MM.1S (cell line): ENCODE measurements at regions not wholly inside any gene's neighbourhood (a gene's known extent, or its start where the extent isn't known, plus 50 kb on each side); places are given as distances from the start of the nearest gene placed in this dataset.

Experiments used
- DNase-seq: peaks from one replicate; pipeline ENCODE4 v3.0.0-alpha.2; 2015
- H2AFZ ChIP-seq: fragments of 300-600 bp; sonication (generic); 2 replicates; pipeline ENCODE4 v1.6.0; 2016; ENCODE audit warnings: antibody characterized with exemption, low read length
- H3F3A ChIP-seq: fragments of 300-600 bp; sonication (generic); 2 replicates; pipeline ENCODE4 v1.6.1; 2016; ENCODE audit warnings: mild to moderate bottlenecking, antibody characterized with exemption, low read length, moderate library complexity, mixed read lengths; ENCODE audit not compliant: insufficient read depth
- H3K27ac ChIP-seq: fragments of 300-600 bp; sonication (generic); 2 replicates; pipeline ENCODE4 v1.5.1; 2016; ENCODE audit warnings: mild to moderate bottlenecking, low read length
- H3K27me3 ChIP-seq: fragments of 300-600 bp; sonication (generic); replicated peaks from 2 replicates; pipeline ENCODE4 v1.6.0; 2016; ENCODE audit warnings: low read length; ENCODE audit not compliant: insufficient read depth
- H3K36me3 ChIP-seq: fragments of 300-600 bp; sonication (generic); replicated peaks from 2 replicates; pipeline ENCODE4 v1.6.1; 2016; ENCODE audit warnings: mild to moderate bottlenecking, low read length, mixed read lengths; ENCODE audit not compliant: insufficient read depth
- H3K4me1 ChIP-seq: fragments of 300-600 bp; sonication (generic); 2 replicates; pipeline ENCODE4 v1.6.1; 2016; ENCODE audit warnings: low read length, mixed read lengths
- H3K4me2 ChIP-seq: fragments of 300-600 bp; sonication (generic); 2 replicates; pipeline ENCODE4 v1.6.0; 2016; ENCODE audit warnings: low read depth, low read length
- H3K4me3 ChIP-seq: fragments of 300-600 bp; sonication (generic); 2 replicates; pipeline ENCODE4 v1.5.1; 2016; ENCODE audit warnings: low read length, mixed read lengths
- H3K79me2 ChIP-seq: fragments of 300-600 bp; sonication (generic); 2 replicates; pipeline ENCODE4 v1.6.1; 2016; ENCODE audit warnings: mixed run types, low read length, mixed read lengths
- H3K9ac ChIP-seq: fragments of 300-600 bp; sonication (generic); 2 replicates; pipeline ENCODE4 v1.6.1; 2016; ENCODE audit warnings: low read length, mixed read lengths
- H3K9me2 ChIP-seq: fragments of 300-600 bp; sonication (generic); replicated peaks from 2 replicates; pipeline ENCODE4 v1.6.1; 2016; ENCODE audit warnings: mild to moderate bottlenecking, low read length, mixed read lengths; ENCODE audit not compliant: insufficient read depth
- H3K9me3 ChIP-seq: fragments of 300-600 bp; sonication (generic); replicated peaks from 2 replicates; pipeline ENCODE4 v1.6.1; 2016; ENCODE audit warnings: mild to moderate bottlenecking, low read length, mixed read lengths; ENCODE audit not compliant: insufficient read depth
- H4K20me1 ChIP-seq: fragments of 300-600 bp; sonication (generic); 2 replicates; pipeline ENCODE4 v1.6.1; 2016; ENCODE audit warnings: mild to moderate bottlenecking, low read length, moderate library complexity, mixed read lengths; ENCODE audit not compliant: insufficient read depth
- EZH2 ChIP-seq: fragments of 300-600 bp; sonication (generic); optimal IDR thresholded peaks from 2 replicates; pipeline ENCODE3; 2017; ENCODE audit warnings: low read depth, mild to moderate bottlenecking, antibody characterized with exemption, low read length, mixed read lengths
- EZH2phosphoT487 ChIP-seq: fragments of 300-600 bp; sonication (generic); IDR thresholded peaks from 2 replicates; pipeline ENCODE4 v1.6.1; 2018; ENCODE audit warnings: antibody characterized with exemption, low read length
- TF ChIP-seq, protein P1 (sequence below): fragments of 300-600 bp; sonication (generic); IDR thresholded peaks from 2 replicates; pipeline ENCODE4 v1.5.1; 2016; ENCODE audit warnings: antibody characterized with exemption, low read length, mixed read lengths

DNA sequence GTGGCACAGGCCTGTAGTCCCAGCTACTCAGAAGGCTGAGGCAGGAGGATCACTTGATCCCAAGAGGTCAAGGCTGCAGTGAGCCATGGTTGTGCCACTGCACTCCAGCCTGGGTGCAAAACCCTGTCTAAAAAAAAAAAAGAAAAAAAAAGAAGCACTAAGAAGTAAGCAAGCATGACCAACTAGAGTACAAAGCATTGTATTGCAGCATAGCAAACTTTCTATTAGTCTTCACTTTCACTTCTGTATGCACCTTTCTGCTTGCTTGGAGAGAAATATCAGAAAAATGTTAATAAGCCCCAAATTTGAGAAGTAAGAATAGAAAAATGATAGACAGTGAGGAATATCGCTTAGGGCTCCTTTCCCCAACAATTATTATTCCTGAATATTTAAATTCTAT is 497.7 kb upstream of the WWC1 start:
- no peaks in the 10 kb centered on the region for H3K4me1 ChIP-seq
- TF ChIP-seq EZH2phosphoT487 (no peak), EZH2 (no peak)
- TF ChIP-seq, protein P1, sequence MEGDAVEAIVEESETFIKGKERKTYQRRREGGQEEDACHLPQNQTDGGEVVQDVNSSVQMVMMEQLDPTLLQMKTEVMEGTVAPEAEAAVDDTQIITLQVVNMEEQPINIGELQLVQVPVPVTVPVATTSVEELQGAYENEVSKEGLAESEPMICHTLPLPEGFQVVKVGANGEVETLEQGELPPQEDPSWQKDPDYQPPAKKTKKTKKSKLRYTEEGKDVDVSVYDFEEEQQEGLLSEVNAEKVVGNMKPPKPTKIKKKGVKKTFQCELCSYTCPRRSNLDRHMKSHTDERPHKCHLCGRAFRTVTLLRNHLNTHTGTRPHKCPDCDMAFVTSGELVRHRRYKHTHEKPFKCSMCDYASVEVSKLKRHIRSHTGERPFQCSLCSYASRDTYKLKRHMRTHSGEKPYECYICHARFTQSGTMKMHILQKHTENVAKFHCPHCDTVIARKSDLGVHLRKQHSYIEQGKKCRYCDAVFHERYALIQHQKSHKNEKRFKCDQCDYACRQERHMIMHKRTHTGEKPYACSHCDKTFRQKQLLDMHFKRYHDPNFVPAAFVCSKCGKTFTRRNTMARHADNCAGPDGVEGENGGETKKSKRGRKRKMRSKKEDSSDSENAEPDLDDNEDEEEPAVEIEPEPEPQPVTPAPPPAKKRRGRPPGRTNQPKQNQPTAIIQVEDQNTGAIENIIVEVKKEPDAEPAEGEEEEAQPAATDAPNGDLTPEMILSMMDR: no peak
- no peaks in the 10 kb centered on the region for H3K27me3 ChIP-seq
- H3K9ac ChIP-seq: no peak overlapping the region
- no peaks in the 10 kb centered on the region for H3K9me2 ChIP-seq
- no peak for DNase-seq
- H3F3A ChIP-seq: no peaks in the 10 kb centered on the region
- H3K9me3 ChIP-seq: no peaks in the 10 kb centered on the region
- H4K20me1 ChIP-seq: no peaks in the 10 kb centered on the region
- no peak overlapping the region for H3K4me3 ChIP-seq
- H3K79me2 ChIP-seq: no peaks in the 10 kb centered on the region
- H2AFZ ChIP-seq: no peak overlapping the region
- no peak overlapping the region for H3K27ac ChIP-seq
- H3K36me3 ChIP-seq: no peaks in the 10 kb centered on the region
- H3K4me2 ChIP-seq: no peak overlapping the region

DNA sequence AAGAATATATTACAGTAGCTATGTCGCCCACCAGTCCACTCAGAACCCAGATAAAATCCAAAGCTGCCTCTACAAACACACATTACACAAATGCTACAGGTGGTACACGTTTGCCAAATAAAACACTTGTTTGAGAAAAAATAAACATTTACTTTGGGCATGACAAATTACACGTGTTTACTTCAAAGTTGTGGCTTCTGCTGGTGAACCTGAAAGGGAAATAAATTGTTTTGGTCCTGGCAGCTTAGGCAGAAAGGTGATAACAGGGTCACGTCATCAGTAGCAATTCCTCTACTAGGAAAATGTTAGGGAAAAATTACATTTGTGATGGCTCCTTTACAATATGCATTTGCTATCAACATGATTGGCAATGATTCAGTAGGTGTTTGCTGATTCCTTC is 497.3 kb upstream of the WWC1 start:
- TF ChIP-seq EZH2 (no peak), EZH2phosphoT487 (no peak)
- TF ChIP-seq, protein P1: no peak
- Histone ChIP-seq H3K79me2 (no peaks in the 10 kb centered on the region), H3K4me2 (no peak overlapping the region), H3K27me3 (no peaks in the 10 kb centered on the region), H3K9ac (no peak overlapping the region), H3K36me3 (no peaks in the 10 kb centered on the region), H2AFZ (no peak overlapping the region), H3K4me3 (no peak overlapping the region), H4K20me1 (no peaks in the 10 kb centered on the region), H3K4me1 (no peaks in the 10 kb centered on the region), H3F3A (no peaks in the 10 kb centered on the region), H3K27ac (no peak overlapping the region), H3K9me3 (no peaks in the 10 kb centered on the region), H3K9me2 (no peaks in the 10 kb centered on the region)
- no peak for DNase-seq

DNA sequence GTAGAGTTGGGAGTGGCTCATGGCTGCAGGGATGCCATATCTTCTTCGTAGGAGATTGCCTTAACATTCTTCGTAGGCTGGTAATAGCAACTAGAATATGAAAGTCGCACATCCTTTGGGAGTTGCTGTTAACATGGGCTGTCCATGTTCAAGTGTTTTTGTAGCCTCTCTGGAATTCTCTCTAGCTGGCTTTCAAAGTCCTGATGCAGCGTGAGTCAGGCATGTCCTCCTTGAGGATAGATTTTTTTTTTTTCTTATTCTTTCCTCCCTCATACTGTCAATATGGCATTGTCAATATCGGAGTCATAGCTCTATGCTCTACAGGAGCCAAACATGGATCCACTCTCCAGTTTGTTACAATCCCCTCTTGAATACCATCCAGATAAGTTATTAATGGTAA is 494.8 kb upstream of the WWC1 start:
- no peak for DNase-seq
- no peak overlapping the region for H3K27ac ChIP-seq
- H3K27me3 ChIP-seq: no peaks in the 10 kb centered on the region
- no peak overlapping the region for H3K4me3 ChIP-seq
- no peaks in the 10 kb centered on the region for H4K20me1 ChIP-seq
- TF ChIP-seq, protein P1: no peak
- no peak for TF ChIP-seq EZH2phosphoT487
- TF ChIP-seq EZH2: no peak
- H3F3A ChIP-seq: no peaks in the 10 kb centered on the region
- no peak overlapping the region for H3K4me2 ChIP-seq
- no peaks in the 10 kb centered on the region for H3K79me2 ChIP-seq
- no peaks in the 10 kb centered on the region for H3K4me1 ChIP-seq
- H3K36me3 ChIP-seq: no peaks in the 10 kb centered on the region
- no peak overlapping the region for H3K9ac ChIP-seq
- H3K9me2 ChIP-seq: no peaks in the 10 kb centered on the region
- no peak overlapping the region for H2AFZ ChIP-seq
- no peaks in the 10 kb centered on the region for H3K9me3 ChIP-seq
